GM03348 (cell line): ENCODE measurements at regions not wholly inside any gene's neighbourhood (a gene's known extent, or its start where the extent isn't known, plus 50 kb on each side); places are given as distances from the start of the nearest gene placed in this dataset.

Experiments used
- DNase-seq: peaks from one replicate; pipeline ENCODE4 v3.0.0; 2012; ENCODE audit warnings: low spot score

DNA sequence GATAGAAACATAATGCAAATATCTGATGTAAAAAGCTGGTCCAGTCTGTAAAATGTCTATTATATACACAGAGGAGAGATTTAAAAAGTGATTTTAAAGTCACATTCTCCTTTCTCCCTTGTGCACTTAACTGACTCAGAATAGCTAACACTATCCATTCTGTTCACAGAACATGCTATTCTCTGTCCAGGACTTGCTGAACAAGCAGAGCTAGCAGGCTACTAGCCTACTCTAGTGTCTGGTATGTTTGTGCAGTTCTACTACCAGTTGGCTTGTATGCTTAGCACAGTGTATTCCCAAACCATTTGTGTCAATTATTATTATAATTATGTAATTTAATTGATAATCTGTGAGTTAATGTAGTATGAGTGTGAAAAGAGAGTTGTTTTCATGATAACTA lies 161.7 kb upstream of the NUDT12 start:
- no peak for DNase-seq

DNA sequence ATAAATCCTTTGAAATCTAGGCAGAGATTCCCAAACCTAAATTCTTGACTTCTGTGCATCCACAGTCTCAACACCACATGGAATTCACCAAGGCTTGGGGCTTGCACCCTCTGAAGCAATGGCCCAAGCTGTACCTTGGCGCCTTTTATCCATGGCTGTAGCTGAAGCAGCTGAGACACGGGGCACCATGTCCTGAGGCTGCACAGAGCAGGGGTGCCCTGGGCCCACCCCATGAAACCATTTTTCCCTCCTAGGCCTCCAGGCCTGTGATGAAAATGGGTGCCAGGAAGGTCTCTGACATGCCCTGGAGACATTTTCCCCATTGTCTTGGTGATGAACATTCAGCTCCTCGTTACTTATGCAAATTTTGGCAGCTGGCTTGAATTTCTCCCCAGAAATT lies 158.6 kb upstream of the NUDT12 start:
- DNase-seq, result no peak

- DNase-seq, result no peak
These were observed 155.5 kb upstream of the NUDT12 start for GRCh38 chr5:103718108-103718507.

GRCh38 chr5:103708601-103709000 lies 146.0 kb upstream of the NUDT12 start:
- no peak for DNase-seq

GRCh38 chr5:103706939-103707682 lies 144.5 kb upstream of the NUDT12 start:
- no peak for DNase-seq

DNA sequence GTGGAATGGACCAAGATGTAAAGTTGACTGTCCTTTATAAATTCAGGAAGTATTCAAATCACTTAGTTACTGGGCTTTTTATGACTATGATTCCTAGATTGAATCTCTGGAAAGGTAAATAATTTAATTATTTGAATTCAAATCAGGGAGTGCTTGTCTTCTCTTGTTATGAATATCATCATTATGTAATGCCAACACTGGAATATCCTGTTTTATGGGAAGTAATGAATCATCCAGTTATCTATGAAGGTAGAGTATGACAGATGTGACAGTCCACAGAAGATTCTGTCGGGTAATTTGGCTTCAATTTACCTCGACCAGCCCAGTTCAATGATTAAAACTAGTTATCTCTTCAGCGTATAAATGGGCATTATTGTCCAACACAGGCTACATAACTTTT lies 141.0 kb upstream of the NUDT12 start:
- no peak for DNase-seq

DNA sequence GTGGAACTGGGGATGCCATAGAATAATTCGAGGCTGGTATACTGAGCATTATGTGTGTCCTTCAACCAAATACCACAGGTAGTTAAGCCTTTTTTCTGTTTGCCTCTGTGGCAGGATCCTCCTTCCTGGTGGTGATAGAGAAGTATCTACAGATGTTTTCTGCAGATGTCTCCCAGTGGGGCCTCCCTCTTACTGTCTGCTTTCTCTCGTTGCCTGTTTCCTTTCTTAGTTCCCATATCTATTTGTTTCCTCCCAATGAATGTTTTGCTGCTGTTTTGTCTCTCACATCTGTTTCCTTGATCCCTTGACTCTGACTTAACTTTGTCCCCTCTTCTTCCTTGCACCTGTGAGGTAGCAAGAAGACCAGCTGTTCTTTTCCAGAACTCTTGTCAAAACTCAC lies 130.9 kb upstream of the NUDT12 start:
- no peak for DNase-seq

DNA sequence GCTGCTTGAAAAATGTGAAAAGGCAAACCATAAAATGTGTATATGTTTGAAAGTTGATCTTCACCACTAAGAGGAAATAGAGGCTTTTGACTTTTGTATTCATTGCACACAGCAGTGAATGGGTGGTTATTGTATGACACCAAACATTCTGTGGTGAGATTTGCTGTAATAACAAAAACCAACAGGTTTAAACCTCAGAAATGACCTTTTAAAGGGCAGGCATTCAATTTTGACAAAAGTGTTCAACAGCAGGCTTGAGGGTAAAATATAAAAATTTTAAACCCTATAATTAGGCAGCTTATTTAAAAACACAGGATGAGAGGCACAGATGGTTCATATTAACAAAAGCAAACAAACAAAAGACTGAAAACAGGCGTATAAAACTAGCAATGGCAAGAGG lies 128.1 kb upstream of the NUDT12 start:
- no peak for DNase-seq

DNA sequence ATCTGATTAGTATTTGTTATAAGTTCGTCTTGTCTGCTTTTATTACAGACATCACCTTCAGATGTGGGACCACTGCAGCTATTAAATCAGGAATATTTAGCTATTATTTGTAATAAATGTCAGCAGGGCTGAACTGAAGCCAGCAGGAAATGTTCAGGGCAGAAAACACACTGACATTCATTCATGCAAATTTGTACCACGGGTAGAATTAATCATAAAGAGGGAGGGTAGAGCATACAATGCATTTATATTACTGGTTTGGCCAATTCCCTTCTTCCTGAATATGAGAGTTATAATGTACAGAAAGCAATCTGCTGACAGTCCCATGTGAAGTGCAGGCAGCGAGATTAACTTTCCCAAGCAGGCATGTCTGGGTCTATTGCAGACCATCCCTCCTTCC lies 117.3 kb upstream of the NUDT12 start:
- no peak for DNase-seq

DNA sequence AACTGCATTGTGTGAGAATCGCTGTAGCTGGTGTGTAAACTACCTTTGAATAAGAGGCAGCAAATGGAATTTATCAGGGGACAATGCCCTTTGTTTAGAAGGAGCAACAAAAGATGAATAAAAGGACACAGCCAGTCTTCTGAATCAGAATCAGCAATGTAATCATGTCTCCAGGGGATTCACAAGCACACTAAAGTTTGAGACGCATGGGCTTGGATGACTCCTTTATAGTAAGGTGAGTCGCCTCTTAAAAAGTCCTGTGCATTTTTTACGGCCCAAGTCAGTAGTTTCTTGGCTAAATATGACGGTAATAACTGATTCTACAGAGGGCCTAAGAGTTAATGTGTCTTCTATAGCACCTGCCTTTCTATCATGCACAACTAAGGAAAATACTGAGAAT lies 113.6 kb upstream of the NUDT12 start:
- peak; percentile 9 for DNase-seq

- peak; percentile 28 for DNase-seq
These were observed 112.2 kb upstream of the NUDT12 start for GRCh38 chr5:103674739-103675138.

- DNase-seq, result no peak
These were observed 111.7 kb upstream of the NUDT12 start for GRCh38 chr5:103674251-103674650.

DNA sequence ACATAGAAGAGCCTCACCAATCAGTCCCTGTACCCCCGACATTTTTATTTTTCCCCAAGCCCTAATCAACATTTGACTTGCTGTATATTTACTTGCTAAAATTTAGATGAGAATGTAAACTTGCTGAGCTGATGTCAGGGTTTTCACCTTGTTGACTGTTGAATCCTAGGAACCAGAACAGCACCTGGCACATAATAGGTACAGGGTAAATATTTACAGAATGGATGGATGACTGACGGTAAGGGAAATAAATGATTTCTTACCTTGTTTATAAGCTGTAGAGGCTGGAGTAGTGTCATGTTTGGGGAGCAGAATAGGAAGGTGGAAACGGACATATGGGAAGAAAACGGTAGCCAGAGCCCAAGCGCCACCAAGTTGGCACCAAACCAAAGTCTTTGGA lies 107.0 kb upstream of the NUDT12 start:
- DNase-seq, result no peak

GRCh38 chr5:103668281-103668680 lies 105.7 kb upstream of the NUDT12 start:
- no peak for DNase-seq

GRCh38 chr5:103667068-103667467 lies 104.5 kb upstream of the NUDT12 start:
- peak; percentile 14 for DNase-seq

DNA sequence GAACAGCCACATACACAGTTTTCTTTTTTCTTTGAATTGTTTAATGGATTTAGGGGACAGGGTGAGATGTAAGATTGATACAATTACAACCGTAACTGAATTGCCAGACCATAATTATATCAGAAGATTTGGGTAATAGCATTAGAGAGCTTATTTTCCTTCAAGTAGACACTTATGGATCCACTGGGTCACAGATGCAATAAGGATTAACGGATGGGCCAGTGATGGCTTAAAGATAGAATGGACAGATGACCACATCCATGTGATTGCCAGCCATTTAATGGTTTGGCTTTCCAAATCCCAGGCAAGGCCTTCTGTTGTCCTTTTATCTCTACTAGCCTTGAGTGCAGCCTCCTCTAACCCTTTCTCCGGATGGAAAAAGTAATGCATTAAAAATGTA lies 94.7 kb upstream of the NUDT12 start:
- DNase-seq, result no peak

DNA sequence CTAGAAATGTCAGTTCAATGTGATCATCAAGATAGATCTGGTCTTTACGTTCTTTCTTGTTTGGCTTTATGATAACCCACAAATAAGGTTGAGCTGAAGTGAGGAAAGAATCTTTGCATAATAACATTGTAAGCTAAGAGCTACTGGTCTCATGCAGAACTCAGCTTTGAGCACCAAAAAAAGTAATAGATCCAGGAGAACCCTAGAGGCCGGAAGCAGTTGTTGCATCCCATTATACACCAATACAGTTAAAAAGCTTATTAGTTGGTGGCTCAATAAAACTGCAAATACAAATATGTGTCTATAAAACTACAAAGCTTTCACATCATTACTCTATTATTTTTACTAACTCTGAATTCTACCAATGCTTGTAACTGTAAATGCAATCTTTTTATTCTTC lies 85.5 kb upstream of the NUDT12 start:
- DNase-seq, result no peak

DNA sequence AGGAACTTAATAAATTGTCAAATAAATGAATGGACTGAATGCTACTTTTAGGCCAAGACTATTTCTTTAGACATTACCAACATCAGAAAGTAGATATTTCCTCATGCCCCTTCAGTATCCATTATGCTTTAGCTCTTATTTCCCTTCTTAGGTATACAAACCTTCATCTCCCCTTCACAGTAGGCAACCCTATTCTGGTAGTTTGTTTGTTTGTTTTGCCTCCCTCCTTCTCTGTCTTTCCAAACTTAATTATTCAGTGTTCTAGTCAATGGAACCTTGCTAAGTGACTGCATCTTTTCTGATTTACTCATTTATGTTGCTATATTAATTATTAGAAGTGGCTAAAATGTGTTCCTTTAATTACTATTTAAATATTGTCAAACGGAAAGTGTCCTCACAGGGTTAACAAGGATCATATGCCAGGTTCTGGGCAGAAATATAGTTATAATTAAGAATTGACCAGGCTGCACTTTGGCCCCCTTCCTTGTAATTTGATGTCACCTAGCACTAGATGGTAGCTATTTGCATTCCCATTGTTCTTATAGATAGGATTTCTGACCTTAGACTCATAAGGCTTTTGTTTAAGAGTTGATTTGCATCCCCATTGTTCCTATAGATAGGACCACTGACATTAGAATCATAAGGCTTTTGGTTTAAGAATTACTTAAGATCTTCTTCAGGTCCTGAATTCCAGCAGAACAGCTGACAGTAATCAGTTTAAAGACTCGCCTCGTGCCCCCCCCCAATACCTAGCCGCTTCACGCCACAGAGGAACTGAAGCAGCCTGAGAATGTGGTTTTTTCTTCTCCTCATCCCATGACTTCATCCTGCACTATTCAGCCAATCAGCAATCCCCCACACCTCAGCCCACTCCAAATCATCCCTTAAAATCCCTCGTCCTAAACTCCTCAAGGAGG lies 84.4 kb upstream of the NUDT12 start:
- no peak for DNase-seq

- no peak for DNase-seq
These were observed 83.2 kb upstream of the NUDT12 start for GRCh38 chr5:103645816-103646215.

DNA sequence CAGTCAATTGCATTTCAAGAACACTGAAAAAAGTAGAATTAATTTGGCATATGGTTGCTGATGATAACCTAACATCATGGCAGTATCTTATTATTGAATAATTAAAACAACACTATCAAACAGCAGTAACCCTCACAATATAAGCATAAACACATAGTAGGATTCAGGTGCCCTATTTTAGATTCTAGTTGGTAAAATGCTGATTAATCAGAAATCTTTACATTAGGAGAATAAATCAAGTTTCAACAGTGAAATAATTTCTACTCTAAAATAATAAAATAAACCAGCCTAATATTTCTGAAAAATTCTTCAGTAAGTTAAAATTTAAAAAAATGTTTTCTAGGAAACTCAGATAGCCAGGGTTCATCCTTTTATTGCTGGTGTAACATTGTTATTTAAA lies 76.4 kb upstream of the NUDT12 start:
- DNase-seq, result no peak

GRCh38 chr5:103624675-103625074 lies 62.1 kb upstream of the NUDT12 start:
- peak; percentile 4 for DNase-seq

DNA sequence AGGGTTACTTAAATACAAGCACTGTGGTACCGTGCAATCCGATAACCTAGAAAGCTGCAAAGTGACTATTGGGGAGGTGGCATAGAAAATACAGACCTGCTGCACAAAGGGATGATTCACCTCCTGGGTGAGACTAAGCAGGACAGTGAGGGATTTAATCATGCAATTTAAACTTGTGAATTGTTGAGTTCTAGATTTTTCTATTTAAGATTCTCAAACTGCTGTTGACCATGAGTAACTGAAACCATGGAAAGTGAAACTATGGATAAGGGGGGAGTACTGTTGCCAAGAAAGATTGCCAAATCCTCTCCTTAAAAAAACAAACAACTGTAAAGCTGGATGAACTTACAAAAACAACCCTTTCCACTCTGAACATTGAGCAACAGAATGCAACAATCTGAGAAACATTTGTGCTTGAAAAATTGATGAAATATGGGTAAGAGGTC lies 61.5 kb upstream of the NUDT12 start:
- peak; percentile 14 for DNase-seq

- DNase-seq, result no peak
These were observed 60.8 kb upstream of the NUDT12 start for GRCh38 chr5:103623425-103623824.
